ENCODE measurements at regions not wholly inside any gene's neighbourhood (a gene's known extent, or its start where the extent isn't known, plus 50 kb on each side); places are given as distances from the start of the nearest gene placed in this dataset.
"Not testable (repeated sequence)": the region's sequence is repeated elsewhere in the genome, so short reads cannot be mapped to it uniquely, and the experiment has no call there.

- no peak for DNase-seq (ENCODE audit: low read depth in 2 of 3, low spot score in 2 of 3)
Observed at GRCh38 chr20:48040491-48040890, 255.2 kb upstream of the SULF2 start.

- no peak for DNase-seq (ENCODE audit: low read depth in 2 of 3, low spot score in 2 of 3)
Observed at GRCh38 chr20:48040051-48040450, 254.8 kb upstream of the SULF2 start.

- DNase-seq (ENCODE audit: low read depth in 2 of 3, low spot score in 2 of 3), result no peak
Observed at GRCh38 chr20:48039514-48039913, 254.2 kb upstream of the SULF2 start.

GRCh38 chr20:48038713-48039112 lies 253.4 kb upstream of the SULF2 start:
- DNase-seq (ENCODE audit: low read depth in 2 of 3, low spot score in 2 of 3), result no peak

- DNase-seq (ENCODE audit: low read depth in 2 of 3, low spot score in 2 of 3), result not testable (repeated sequence)
Observed at GRCh38 chr20:48037798-48038197, 252.5 kb upstream of the SULF2 start.

- DNase-seq (ENCODE audit: low read depth in 2 of 3, low spot score in 2 of 3), result no peak
Observed at GRCh38 chr20:48035961-48036731, 250.9 kb upstream of the SULF2 start.

- DNase-seq (ENCODE audit: low read depth in 2 of 3, low spot score in 2 of 3), result no peak
Observed at GRCh38 chr20:48034751-48035150, 249.5 kb upstream of the SULF2 start.

GRCh38 chr20:48033005-48033404 lies 247.7 kb upstream of the SULF2 start:
- DNase-seq (ENCODE audit: low read depth in 2 of 3, low spot score in 2 of 3), result not testable (repeated sequence)

GRCh38 chr20:48031122-48031521 lies 245.8 kb upstream of the SULF2 start:
- DNase-seq (ENCODE audit: low read depth in 2 of 3, low spot score in 2 of 3), result no peak

GRCh38 chr20:48026981-48027592 lies 241.8 kb upstream of the SULF2 start:
- DNase-seq (ENCODE audit: low read depth in 2 of 3, low spot score in 2 of 3), result no peak

GRCh38 chr20:48025661-48026060 lies 240.4 kb upstream of the SULF2 start:
- no peak for DNase-seq (ENCODE audit: low read depth in 2 of 3, low spot score in 2 of 3)

GRCh38 chr20:48025051-48025515 lies 239.8 kb upstream of the SULF2 start:
- no peak for DNase-seq (ENCODE audit: low read depth in 2 of 3, low spot score in 2 of 3)

- DNase-seq (ENCODE audit: low read depth in 2 of 3, low spot score in 2 of 3), result no peak
Observed at GRCh38 chr20:48024539-48024938, 239.3 kb upstream of the SULF2 start.

GRCh38 chr20:48020696-48021095 lies 235.4 kb upstream of the SULF2 start:
- DNase-seq (ENCODE audit: low read depth in 2 of 3, low spot score in 2 of 3), result not testable (repeated sequence)

- DNase-seq (ENCODE audit: low read depth in 2 of 3, low spot score in 2 of 3), result no peak
Observed at GRCh38 chr20:48019940-48020339, 234.7 kb upstream of the SULF2 start.

- no peak for DNase-seq (ENCODE audit: low read depth in 2 of 3, low spot score in 2 of 3)
Observed at GRCh38 chr20:48019496-48019895, 234.2 kb upstream of the SULF2 start.

- DNase-seq (ENCODE audit: low read depth in 2 of 3, low spot score in 2 of 3), result not testable (repeated sequence)
Observed at GRCh38 chr20:48018851-48019250, 233.6 kb upstream of the SULF2 start.

- DNase-seq (ENCODE audit: low read depth in 2 of 3, low spot score in 2 of 3), result no peak
Observed at GRCh38 chr20:48017992-48018391, 232.7 kb upstream of the SULF2 start.

- DNase-seq (ENCODE audit: low read depth in 2 of 3, low spot score in 2 of 3), result no peak
Observed at GRCh38 chr20:48017509-48017908, 232.2 kb upstream of the SULF2 start.

- DNase-seq (ENCODE audit: low read depth in 2 of 3, low spot score in 2 of 3), result no peak
Observed at GRCh38 chr20:48015943-48016723, 230.9 kb upstream of the SULF2 start.

- no peak for DNase-seq (ENCODE audit: low read depth in 2 of 3, low spot score in 2 of 3)
Observed at GRCh38 chr20:48015141-48015910, 230.0 kb upstream of the SULF2 start.

Measured in hematopoietic multipotent progenitor cell (in vitro differentiated cells).